Fibroblast of villous mesenchyme (primary cell): ENCODE measurements at regions not wholly inside any gene's neighbourhood (a gene's known extent, or its start where the extent isn't known, plus 50 kb on each side); places are given as distances from the start of the nearest gene placed in this dataset.

Experiments used
- DNase-seq: peaks from one replicate; pipeline ENCODE4 v3.0.0-alpha.2; 2010; ENCODE audit warnings: low read depth
- H3K4me3 ChIP-seq: 2 replicates; pipeline ENCODE4 v1.5.1; 2011; ENCODE audit warnings: low read depth, mild to moderate bottlenecking, low read length
- TF ChIP-seq, protein P1 (sequence below): IDR thresholded peaks from 2 replicates; pipeline ENCODE4 v1.5.1; 2012; ENCODE audit warnings: low read depth, mild to moderate bottlenecking, low read length; ENCODE audit not compliant: insufficient read depth

DNA sequence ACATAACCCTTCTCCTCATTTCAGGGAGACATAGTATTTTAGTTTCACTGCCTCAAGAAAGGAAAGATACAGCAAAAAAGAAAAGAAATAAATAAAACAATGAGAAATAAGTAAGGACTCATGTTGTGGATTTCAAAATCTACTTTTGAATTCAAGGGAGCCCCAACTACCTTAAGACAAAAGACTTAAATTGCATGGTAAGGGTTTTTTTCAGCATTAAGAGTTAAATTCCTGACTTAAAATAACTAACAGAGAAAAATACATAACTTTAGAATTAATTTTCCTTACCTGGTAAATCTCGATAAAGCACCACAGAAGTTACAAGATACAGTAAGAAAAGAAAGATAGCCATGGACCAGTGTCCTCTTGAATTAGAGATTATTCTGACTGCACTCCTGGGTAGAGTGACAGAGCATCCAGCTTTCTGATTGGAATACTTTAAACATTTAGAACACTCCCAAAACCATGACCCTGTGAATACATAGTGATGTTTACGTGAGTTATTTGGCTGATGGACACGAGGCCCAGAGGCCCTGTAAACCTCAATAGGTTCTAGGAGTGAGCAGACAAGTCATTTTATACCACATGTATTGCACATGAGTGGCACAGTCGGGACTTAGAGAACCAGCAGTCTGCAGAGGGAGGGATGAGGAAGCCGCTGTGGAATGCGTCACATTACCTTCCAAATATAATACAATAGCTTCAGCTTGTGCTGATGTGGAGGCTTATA is 292.5 kb upstream of the SEMA3C start:
- TF ChIP-seq, protein P1, sequence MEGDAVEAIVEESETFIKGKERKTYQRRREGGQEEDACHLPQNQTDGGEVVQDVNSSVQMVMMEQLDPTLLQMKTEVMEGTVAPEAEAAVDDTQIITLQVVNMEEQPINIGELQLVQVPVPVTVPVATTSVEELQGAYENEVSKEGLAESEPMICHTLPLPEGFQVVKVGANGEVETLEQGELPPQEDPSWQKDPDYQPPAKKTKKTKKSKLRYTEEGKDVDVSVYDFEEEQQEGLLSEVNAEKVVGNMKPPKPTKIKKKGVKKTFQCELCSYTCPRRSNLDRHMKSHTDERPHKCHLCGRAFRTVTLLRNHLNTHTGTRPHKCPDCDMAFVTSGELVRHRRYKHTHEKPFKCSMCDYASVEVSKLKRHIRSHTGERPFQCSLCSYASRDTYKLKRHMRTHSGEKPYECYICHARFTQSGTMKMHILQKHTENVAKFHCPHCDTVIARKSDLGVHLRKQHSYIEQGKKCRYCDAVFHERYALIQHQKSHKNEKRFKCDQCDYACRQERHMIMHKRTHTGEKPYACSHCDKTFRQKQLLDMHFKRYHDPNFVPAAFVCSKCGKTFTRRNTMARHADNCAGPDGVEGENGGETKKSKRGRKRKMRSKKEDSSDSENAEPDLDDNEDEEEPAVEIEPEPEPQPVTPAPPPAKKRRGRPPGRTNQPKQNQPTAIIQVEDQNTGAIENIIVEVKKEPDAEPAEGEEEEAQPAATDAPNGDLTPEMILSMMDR: no peak
- H3K4me3 ChIP-seq: no peak overlapping the region
- DNase-seq: no peak

DNA sequence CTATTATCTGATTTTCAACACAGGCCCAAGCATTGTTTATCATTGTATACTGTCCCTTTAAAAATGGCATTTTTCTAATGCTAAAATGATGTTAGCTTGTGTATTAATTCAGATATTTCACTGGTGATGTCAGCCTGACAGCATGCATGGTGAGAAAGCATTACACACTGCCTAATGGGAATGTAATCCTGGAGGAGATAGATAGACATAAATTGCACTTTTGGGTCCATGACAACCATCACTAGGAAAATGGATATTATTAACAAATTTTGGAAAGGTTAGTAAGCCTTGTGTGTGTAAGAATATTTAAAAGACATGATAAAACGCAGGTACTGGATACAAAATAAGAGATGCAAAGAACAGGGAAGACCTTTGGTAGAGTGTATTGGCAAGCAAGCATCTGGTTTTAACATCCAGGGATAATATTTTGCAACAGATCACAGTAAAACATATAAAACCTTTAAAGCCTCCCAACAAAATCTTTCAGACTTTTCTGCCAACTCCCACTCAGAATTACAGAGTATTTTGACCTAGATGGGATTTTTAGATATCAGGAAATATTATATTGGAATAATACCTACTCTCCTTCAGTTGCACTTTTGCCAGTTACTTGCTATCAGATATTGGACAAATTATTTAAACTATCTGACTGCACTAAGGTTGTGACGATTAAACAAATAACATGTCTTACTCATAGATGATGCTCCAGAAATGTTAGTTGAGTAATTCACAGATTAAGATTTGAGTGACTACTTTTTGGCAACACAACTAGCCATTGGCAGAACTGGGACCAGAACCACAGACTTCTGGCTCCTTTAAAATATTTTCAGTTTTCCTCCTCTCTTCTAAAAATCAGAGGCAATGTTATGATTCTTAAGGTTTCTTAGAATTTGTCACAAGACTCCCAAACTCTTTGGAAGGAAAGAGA is 291.6 kb upstream of the SEMA3C start:
- TF ChIP-seq, protein P1: no peak
- no peak overlapping the region for H3K4me3 ChIP-seq
- peak; percentile 30 for DNase-seq

DNA sequence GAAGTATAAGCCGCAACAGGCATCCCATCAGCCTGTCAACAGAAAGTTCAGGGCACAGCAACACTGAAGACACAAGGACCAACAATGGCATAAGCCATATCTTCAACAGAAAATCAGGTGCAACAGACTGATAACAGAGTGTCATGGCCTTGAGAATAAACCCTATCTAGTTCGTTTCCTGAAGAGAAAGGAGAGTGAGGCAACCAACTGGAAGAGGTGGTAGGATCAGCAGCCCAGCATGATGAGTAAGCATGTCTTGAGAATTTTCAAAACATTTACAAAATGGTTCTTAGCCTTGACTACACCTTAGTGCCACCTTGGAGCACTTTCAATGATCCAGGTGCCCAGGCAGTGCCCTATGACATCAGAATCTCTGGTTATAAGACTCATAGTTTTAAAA is 290.2 kb upstream of the SEMA3C start:
- DNase-seq: no peak
- TF ChIP-seq, protein P1: no peak
- no peak overlapping the region for H3K4me3 ChIP-seq

DNA sequence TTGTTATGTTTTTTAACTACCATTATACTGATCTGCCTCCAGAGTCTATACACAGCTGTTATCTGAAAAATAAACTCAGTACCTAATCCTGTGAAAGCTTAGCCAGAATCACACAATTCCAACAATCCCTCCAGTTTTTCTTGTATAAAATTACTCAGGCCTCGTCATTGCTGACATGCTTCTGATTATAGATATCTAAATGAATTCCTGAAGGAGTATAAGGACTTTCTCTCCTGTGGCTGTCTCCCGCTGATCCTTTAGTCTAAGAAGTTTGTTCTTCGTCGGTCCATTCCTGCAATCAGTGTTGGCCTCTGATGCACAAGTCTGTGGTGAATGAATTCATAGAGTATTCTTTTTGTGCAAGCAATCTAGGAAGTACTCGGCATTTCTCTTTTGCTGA is 288.9 kb upstream of the SEMA3C start:
- H3K4me3 ChIP-seq: no peak overlapping the region
- TF ChIP-seq, protein P1: no peak
- DNase-seq: no peak

DNA sequence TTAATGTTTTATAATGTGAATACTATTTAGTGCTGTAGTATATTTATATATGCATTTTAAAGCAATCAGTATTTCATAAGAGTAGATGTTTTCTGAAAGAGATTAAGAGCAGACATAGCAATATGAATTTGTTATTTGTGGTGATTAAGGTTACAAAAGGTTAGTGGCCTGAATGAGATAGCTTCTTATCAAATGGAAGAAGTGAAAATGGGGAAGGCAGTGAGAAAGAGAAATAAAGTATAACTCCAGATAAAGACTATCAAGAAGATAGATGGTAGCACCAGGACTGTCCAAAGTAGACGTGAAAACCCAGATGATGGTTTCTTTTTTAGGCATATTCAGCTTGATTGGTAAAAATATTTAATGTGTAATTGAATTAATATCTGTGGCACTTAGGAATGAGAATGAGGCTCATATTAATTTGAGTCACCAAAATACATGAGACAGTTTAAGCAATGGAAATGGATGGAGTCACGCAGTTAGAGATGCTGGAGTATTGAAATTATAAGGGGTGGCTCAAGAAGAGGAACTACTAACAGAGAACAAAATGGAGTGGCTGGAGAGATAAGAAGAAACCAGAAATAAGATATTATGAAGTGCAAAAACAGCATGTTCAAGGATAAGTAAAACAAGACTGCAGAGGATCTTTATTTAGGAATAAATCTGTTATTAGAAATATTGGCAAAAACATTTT is 288.0 kb upstream of the SEMA3C start:
- DNase-seq: no peak
- no peak overlapping the region for H3K4me3 ChIP-seq
- TF ChIP-seq, protein P1: no peak

DNA sequence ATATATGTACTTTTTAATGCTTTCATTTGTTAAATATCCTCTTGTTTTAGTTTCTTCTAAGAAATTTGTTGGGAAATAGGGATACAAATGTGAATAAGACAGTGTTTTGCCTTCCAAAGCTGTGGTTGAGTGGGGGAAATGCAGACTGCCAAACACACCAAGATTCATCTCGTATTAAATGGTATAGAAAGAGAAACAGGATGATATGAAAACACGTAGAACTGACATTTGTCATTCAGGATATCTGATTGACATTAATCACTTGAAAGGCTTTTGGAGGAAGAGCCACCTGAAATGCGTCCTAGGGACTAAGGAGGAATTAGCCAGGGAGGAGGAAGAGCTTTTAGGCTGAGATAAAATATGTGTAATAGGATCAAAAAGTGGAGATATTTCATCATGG is 287.4 kb upstream of the SEMA3C start:
- H3K4me3 ChIP-seq: no peak overlapping the region
- TF ChIP-seq, protein P1: no peak
- DNase-seq: no peak
